Calu3 (cell line): ENCODE measurements at regions not wholly inside any gene's neighbourhood (a gene's known extent, or its start where the extent isn't known, plus 50 kb on each side); places are given as distances from the start of the nearest gene placed in this dataset.

Experiments used
- BruUV-seq: library from RNA; stranded (reverse); fragments of 400-500 nt; replicated peaks from 2 replicates; lab custom pipeline; 2021; lab: Mats Ljungman, UMichigan
- CTCF ChIA-PET: fragments of 300-600 bp; sonication (Branson Sonifier 250); formaldehyde crosslinking; loops from one replicate; lab custom pipeline; 2022; ENCODE audit warnings: antibody characterized with exemption; lab: Charles Lee
- DNase-seq: peaks from one replicate; pipeline ENCODE4 v3.0.0; 2022
- H3K27ac Mint-ChIP-seq: one replicate; pipeline ENCODE4 v1.8.0; 2022; ENCODE audit warnings: mixed read lengths; ENCODE audit not compliant: unreplicated experiment
- H3K27me3 Mint-ChIP-seq: one replicate; pipeline ENCODE4 v1.8.0; 2022; ENCODE audit warnings: mixed read lengths; ENCODE audit not compliant: unreplicated experiment
- H3K36me3 Mint-ChIP-seq: one replicate; pipeline ENCODE4 v1.8.0; 2022; ENCODE audit warnings: mild to moderate bottlenecking, moderate library complexity, mixed read lengths; ENCODE audit not compliant: insufficient read depth, unreplicated experiment
- H3K4me1 Mint-ChIP-seq: one replicate; pipeline ENCODE4 v1.8.0; 2022; ENCODE audit warnings: mild to moderate bottlenecking, low read depth, mixed read lengths; ENCODE audit not compliant: unreplicated experiment
- H3K4me3 Mint-ChIP-seq: one replicate; pipeline ENCODE4 v1.8.0; 2022; ENCODE audit warnings: mild to moderate bottlenecking, low read depth, moderate library complexity, mixed read lengths; ENCODE audit not compliant: unreplicated experiment
- H3K9me3 Mint-ChIP-seq: one replicate; pipeline ENCODE4 v1.8.0; 2022; ENCODE audit warnings: low read depth, mixed read lengths; ENCODE audit not compliant: unreplicated experiment
- CTCF ChIP-seq: fragments of 200-600 bp; IDR thresholded peaks from one replicate; pipeline ENCODE4 v1.8.0; 2022; ENCODE audit warnings: antibody characterized with exemption; ENCODE audit not compliant: unreplicated experiment
- intact Hi-C: fragments of 100-400 bp; cut with micrococcal nuclease; formaldehyde crosslinking; loops from one replicate; pipeline ENCODE4 v1.10.0; 2022; ENCODE audit not compliant: unreplicated experiment

GRCh38 chr20:39910536-39910935 lies 778.5 kb downstream of the MAFB start:
- no peaks in the 10 kb centered on the region for H3K4me1 Mint-ChIP-seq
- H3K36me3 Mint-ChIP-seq = no peaks in the 10 kb centered on the region
- CTCF ChIA-PET = no interaction called here
- H3K9me3 Mint-ChIP-seq = peaks cover 7% of the 10 kb centered on the region
- no peak overlapping the region for H3K4me3 Mint-ChIP-seq
- no TSS peak for BruUV-seq
- no peak for DNase-seq
- H3K27ac Mint-ChIP-seq = no peak overlapping the region
- H3K27me3 Mint-ChIP-seq = no peaks in the 10 kb centered on the region
- intact Hi-C loops = no loop called here
- no peak for TF ChIP-seq CTCF

- DNase-seq = no peak
- H3K9me3 Mint-ChIP-seq = peaks cover 7% of the 10 kb centered on the region
- no peaks in the 10 kb centered on the region for H3K36me3 Mint-ChIP-seq
- no peaks in the 10 kb centered on the region for H3K27me3 Mint-ChIP-seq
- H3K4me3 Mint-ChIP-seq = no peak overlapping the region
- BruUV-seq = no TSS peak
- no peak for TF ChIP-seq CTCF
- CTCF ChIA-PET = no interaction called here
- intact Hi-C loops = no loop called here
- H3K4me1 Mint-ChIP-seq = no peaks in the 10 kb centered on the region
- no peak overlapping the region for H3K27ac Mint-ChIP-seq
These were observed 779.6 kb downstream of the MAFB start for GRCh38 chr20:39909447-39909846.

- CTCF ChIA-PET = no interaction called here
- no peak for DNase-seq
- no peak for TF ChIP-seq CTCF
- Mint-ChIP-seq H3K9me3 (peaks cover 22% of the 10 kb centered on the region), H3K4me3 (no peak overlapping the region), H3K36me3 (no peaks in the 10 kb centered on the region), H3K4me1 (no peaks in the 10 kb centered on the region), H3K27ac (no peak overlapping the region), H3K27me3 (no peaks in the 10 kb centered on the region)
- BruUV-seq = no TSS peak
- intact Hi-C loops = no loop called here
These were observed 784.4 kb downstream of the MAFB start for GRCh38 chr20:39904476-39905112.

- Mint-ChIP-seq H3K9me3 (peaks cover 19% of the 10 kb centered on the region), H3K4me3 (no peak overlapping the region), H3K27ac (no peak overlapping the region), H3K27me3 (no peaks in the 10 kb centered on the region), H3K36me3 (no peaks in the 10 kb centered on the region), H3K4me1 (no peaks in the 10 kb centered on the region)
- no TSS peak for BruUV-seq
- TF ChIP-seq CTCF = no peak
- intact Hi-C loops = no loop called here
- CTCF ChIA-PET = no interaction called here
- no peak for DNase-seq
These were observed 785.1 kb downstream of the MAFB start for GRCh38 chr20:39903806-39904465.
